ENCODE measurements at regions not wholly inside any gene's neighbourhood (a gene's known extent, or its start where the extent isn't known, plus 50 kb on each side); places are given as distances from the start of the nearest gene placed in this dataset.

DNA sequence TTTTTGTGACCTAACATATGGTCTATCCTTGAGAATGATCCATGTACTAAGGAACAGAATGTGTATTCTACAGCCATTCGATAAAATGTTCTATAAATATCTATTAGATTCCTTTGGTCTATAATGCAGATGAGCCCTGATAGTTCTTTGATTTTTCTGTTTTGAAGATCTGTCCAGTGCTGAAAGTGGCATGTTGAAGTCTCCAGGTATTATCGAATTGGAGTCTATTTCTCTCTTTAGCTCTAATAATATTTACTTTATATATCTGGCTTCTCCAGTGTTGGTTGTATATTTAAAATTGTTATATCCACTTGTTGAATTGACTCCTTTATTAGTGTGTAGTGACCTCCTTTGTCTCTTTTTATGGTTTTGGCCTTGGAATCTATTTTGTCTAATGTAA lies 377.9 kb downstream of the ARL6IP6 start:
- no peak for DNase-seq

DNA sequence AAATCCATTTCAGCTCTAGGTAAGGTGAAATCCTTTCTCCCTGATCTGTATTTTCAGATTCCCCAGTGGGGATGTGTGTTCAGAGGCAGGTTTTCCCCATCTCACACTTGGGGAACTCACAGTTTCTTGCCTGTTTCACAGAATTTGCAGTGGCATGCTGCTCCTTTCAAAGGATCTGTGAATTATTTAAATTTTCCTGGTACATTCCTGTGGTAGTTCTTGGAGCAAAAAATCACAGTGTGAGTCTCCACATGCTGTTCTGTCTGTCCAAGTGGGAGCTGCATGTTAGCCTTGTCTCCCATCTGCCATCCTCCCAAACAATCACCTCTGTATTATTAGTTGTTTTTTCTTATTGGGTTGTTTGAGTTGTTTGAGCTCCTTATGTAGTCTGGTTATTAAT lies 372.9 kb downstream of the ARL6IP6 start:
- no peak for DNase-seq

DNA sequence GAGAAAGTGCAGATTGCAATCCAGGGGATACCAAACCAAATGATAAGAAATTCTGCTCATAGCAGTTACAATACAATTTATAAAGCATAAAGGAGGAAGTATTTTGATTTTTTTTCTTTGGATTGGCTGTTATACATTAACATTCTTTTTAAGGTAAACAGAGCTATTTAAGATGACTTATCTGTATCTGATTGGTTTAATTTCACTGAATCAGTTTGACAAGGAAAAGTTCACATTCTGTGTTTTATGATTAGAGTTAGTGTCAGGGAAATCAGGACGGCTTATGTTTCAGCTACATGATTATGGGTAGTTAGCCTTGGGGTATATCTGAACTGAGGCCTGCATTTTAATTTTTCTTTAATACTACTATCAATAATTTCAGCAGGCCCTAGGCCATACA lies 360.9 kb downstream of the ARL6IP6 start:
- no peak for DNase-seq

DNA sequence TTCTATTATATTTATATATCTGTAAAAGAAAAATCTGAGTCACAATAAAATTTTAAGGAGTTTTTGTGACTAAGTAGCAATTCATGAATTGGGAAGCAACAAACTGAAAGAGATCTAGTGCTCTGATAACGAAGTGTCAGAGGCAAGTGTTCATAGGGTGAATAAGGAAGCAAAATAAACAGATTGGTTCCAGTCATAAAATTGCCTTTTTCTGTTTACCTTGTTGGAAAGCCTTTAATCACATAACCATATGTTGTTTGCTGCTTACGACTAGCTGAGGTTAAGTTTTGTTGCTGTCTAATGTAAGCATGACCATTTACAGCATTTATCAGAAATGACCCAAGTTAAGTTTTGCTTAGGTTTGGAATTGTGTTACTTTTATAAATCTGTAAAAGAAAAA lies 358.9 kb downstream of the ARL6IP6 start:
- no peak for DNase-seq

DNA sequence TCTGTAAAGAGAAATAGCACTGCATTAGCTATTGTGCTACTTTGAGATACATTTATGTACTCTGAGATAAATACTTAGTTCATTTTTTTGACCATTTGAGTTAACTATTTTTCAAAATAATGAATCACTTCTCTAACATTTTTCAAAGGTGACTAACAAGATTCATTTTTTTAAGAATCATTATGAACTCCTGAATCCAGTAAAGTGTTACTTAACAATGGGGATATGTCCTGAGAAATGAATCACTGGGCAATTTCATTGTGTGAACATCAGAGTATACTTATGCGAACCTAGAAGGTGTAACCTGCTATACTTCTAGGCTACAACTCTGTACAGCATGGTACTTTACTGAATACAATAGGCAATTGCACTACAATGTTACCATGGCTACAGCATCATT lies 355.8 kb downstream of the ARL6IP6 start:
- no peak for DNase-seq

DNA sequence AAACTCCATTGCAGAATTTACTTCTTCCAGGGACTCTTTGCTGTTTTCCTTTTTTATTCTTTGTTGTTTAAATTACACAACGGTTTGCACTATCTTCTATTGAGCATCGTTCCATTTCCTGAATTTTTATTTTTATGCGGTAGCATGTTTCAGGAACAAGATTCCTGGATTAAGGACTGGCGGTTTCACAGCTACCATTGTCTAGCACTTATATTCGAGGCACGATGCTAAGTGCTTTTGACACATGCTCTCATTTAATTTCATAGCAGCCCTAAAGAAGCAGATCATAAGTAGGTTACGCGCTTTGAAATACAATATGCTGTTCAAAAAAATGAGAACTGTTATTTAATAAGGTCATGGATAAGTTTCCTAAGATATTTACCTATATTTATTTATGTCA lies 354.4 kb downstream of the ARL6IP6 start:
- no peak for DNase-seq

DNA sequence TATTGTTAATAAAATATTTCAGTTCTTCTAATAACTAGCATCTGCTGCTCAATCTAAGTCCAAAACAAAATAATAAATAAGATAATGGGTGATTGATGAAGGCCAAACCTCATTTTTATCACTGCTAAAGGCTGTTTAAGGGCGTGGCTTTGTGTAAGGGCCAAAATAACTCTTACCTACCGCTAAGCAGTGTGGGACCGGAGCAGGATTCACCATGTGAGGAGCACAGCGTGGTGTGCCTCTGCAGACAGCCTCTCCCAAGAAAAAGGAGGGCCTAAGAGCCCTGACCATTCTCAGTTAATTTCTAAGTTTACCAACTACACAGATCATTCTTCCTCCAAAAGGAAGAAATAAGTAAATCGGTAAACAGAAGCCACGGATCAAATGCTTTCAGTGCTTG lies 353.7 kb downstream of the ARL6IP6 start:
- DNase-seq, result no peak

DNA sequence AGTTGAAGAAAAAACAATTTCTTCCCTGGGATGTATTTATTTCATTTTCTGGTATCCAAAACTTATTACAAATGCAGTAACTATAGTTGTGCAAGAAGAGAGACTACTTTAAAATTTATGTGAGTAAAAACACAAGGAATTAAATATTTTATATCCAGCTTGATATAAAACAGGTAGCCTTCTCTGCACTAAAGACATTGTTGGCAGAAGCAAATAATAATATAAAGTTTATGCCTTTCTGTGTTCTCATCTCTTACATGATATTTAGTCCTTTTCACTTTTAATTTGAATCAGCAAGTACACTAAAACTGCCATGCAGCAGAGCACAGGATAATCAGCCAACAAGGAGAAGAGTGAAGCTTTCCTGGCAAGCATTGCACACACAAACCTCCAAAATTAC lies 352.7 kb downstream of the ARL6IP6 start:
- no peak for DNase-seq

DNA sequence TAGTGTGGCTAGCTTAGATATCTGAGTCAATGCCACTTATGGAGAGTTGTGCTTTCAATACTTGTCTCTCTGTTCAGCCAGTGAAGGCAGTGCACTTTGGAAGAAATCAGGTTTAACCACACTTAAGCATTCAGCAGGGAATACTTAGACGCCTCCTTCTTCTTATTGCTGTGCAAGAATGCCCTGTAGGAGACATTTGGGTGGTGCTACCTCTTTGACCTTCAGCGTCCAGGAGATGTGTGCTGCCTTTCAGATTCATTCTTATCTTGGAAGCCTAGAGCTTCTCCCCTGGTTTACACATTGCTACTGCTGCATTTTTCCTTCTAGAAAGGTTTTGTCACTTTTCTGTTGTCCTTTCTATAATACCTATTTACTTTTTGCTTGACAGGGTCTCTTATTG lies 350.5 kb downstream of the ARL6IP6 start:
- no peak for DNase-seq

DNA sequence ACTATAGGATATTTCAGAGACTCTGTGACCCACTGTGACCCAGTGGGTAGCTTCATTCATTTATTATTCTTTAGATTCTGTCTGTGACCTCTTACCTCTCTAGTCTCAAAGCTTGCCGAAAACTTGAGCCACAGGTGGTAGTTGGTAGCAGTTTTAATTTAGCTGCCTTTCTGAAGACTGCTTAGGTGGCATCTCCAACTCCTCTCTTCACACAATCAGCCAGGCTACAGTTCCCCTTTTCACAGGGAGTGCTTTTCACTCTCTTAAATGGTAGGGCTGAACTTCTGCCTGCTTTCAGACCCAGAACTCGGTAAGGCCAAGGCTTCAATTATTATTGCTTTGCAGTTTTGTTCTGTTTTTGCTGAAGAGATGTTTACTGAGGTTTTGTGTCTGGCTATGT lies 349.6 kb downstream of the ARL6IP6 start:
- no peak for DNase-seq

DNA sequence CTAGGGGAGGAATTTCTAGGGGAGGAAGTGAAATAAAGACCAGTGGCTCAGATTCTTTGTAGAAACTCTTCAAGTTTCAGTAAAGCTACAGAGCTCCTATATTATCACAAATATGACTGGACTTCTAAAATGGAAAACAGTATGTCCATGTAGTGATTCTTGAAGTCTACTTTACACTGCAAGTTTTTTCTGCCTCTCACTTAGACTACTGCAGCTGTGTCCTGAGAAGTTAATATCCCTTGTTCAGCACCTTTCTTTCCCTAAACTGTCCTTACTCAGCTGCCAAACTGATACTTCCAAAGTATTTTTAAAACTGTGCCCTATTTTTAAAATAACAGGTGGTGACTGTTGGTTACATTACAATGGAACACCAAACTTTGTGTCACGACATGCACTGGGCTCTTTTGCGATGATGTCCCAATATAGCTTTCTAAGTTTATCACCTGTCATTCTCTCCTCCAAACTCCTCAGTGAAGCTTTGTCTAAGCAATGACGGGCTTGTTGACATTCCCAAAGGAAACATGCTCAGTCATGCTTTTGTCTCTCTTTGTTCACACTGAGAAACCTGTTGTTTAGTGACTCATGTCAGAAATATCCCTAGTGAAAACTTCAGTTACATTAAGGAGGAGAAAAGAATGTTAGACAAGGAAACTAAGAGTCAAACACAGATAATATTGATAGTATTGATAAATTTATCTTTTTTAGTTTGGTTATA lies 341.1 kb downstream of the ARL6IP6 start:
- DNase-seq, result no peak

DNA sequence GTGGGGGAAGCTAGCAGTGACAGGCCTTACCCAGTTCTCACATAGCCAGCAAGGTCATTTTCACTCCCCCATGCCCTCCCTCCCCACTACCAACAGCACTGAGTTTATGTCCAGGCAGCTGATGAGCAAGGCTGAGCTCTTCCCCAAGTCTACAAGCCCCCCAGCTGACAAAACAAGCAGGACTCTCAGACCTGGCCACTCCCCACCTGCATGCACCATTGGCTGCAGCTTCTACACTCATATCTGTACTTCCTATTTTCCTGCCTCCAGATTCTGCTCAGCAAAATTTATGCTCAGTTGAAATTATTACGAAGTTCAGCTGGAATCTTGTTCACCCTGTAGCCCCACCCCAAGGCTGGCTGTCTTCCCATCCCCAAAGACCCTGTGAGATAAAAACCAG lies 339.3 kb downstream of the ARL6IP6 start:
- DNase-seq, result no peak

DNA sequence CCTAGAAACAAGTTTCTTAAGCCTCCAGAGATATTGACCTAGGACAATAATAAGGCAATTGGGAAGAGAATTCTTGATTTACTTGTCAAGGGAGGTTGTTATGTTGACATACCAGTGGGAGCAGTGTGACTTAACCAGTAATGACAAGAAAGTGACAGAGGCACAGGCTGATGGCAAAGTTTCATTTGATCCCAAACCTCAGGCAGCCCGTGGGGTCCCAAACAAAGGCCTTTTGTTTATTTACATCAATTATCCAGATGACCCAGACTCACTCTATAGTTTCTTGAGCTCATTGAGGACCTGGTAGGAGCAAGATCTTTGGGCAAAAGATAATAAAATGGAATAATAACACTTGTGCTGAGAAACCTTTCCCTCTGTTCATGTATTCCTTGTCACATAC lies 336.8 kb downstream of the ARL6IP6 start:
- no peak for DNase-seq

DNA sequence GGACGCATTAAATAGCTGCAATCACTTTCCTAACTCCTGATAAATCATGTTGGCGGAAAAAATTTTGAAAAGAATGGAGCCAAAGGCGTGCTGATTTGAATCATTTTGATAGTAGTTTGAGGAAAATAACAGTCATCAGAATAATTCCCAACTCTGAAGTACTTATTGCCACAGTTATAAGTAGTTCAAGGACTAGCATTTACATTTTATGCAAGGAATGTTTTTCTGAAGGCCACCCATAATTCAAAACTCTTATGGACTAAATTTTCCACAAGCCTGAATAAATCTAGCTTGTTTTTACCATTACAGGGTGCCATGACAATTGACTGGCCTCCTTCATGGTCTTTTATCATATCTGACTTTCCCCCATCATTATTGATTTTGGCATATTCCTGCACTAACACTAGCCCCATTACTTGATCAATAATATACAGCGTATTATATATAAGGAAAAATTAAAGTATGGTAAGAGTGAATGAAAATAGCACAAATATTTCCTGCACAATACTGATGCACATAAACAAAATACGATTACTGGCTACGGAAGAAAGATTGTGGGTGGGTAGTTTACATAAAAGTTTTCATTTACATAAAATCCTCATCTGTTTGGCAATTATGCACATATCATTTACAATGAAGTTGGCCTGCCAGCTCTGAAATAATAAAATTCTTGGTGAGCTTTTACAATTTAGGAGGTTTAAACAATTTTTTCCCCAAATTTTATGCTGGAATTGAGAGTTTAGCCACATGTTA lies 334.6 kb downstream of the ARL6IP6 start:
- no peak for DNase-seq

DNA sequence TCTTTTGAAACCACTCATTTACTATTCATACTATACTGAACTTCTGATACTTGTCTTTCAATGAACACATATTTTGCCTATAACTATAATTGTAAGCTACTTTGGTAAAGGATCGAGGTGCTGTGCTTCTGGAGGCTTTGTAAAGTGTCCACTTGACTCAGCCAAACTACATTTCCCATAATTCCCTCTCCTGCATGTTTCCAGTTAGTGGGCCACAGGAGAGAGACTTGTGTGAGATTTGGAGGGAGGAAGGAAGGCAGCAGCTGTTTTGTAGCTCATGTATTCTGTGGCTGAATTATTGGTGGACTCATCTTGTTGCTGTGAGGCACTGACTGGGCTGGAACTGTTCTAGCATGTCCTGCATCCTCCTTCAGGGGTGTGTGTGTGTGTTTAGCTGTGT lies 328.8 kb downstream of the ARL6IP6 start:
- DNase-seq, result no peak

DNA sequence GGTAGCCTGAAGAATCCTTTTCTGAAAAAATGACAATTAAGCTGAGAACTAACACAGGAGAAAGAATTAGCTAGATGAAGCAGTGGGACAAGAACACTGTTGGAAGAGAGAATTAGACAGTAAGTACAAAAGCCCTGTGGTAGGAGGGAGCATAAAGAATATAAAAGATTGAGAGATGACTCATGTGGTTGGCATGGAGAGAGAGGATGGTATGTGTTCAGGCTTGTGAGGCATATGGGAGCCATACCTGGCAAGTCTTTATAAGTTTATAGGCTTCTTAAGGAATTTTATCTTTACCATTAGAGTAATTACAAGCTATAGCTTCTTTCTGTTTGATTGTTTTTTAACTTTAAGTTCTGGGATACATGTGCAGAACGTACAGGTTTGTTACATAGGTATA lies 325.0 kb downstream of the ARL6IP6 start:
- DNase-seq, result no peak

DNA sequence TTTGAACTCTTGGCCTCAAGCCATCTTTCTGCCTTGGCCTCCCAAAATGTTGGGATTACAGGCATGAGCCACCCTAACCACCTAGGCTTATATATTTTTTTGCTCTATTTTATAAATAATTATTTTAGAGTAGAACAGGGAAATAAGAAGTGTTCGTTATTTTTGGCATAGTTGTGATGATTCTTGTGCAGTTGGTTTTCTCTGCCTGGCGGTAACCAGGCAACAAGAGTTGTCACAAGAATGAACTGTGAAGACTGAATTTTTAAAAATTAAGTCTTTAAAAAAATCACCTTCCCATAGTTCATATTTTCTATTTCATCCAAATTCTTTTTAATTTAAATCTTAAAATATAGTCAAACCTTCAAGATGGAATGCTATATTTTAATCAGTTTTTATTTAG lies 310.2 kb downstream of the ARL6IP6 start:
- no peak for DNase-seq

DNA sequence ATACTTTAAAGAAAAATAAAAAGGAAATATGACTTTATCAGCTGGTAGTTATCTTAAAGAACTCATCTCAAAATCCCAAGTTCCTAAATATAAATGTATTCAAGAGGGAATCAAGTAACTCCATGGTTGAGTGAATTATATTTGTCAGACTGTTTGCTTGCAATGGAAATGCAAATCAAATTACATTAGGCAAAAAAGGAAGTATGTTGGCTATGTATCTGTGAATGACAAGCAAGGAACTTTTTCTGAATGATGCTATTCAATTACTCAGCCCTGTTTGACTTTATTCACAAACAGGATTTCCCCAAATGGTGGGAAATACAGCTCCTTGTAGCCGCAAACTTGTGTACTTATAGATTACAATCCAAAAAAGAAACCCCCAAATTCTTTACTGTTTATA lies 309.1 kb downstream of the ARL6IP6 start:
- DNase-seq, result no peak

DNA sequence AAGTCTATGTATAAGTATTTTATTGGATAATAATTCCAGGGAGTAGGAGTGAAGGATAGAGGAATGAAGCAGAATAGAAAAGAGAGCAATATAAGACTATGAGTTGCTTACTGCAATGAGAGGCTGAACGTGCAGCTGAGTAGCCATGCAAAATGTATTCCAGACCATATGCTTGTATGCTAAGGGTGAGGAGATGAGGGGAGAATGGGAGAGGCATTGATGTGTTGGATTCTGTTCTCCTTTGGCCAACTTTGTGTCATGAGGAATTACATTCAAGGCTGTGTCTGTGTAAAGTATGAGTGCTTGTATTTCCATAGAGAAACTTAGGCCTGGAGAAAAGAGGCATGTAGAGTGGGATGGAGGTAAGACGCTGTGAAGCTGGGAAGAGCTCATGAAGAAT lies 301.8 kb downstream of the ARL6IP6 start:
- no peak for DNase-seq

DNA sequence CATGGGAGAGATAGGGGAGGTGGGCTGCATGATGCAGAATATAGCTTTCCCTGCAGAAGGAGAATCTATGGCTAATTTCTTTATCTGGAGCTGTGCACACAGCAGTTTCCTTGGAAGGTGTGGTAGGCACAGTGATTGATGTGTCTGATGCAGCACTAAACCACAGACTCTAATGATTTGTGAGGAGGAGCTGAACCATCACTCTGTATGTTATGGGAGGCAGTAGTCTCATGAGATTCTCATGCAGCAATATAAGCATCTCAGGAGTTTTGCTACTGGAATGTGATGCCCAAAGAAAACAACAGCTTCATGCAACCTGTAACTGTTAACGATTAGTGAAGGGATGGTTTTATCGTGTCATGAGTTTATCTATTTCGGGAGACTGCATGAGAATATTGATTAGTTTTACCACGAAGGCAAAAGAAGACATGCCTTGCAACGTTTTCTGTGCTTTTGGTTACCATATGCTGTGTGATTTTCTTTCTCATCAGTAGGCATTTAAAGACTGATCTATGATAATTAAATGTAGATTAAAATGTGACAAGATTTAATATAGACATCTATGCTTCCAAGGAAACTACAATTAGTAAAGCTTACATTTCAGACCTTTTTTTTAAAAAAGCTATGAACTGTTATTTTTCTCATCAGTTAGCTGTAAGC lies 286.8 kb downstream of the ARL6IP6 start:
- no peak for DNase-seq

DNA sequence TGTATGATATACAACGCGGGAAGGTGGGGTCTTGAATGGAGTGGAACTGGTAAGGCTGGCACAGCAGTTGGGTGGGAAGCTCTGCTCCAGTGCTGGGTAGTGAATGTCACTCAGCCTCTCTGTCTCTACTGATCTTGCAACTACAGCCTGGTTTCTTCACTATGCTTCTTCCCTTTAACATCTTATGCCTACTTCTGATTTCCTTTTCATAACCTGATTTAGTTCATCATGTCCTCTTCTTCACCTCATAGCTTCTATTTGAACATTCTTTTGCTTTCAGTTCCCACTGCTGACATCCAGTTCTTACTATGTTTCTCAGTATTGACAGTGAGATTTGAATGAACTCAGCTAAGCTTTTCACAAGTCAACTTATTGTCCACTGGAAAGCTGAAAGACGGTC lies 286.2 kb downstream of the ARL6IP6 start:
- no peak for DNase-seq

DNA sequence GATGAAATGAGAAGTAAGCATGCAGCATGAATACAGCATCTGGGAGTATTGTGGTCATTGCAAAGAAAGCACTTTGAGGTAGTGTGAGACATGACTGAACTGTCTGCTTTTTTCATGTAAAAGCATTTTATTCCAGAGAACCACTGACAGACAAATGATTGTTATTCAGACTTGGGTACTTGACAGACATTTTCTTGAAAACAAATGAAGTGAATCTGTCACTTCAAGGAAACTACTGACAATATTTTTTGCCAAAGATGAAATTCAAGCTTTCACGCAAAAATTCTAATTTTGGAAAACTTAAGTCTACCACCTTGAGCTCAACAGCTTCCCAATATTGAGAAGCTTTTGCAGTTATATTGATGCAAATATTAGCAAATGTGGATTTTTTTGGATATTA lies 255.7 kb downstream of the ARL6IP6 start:
- no peak for DNase-seq

DNA sequence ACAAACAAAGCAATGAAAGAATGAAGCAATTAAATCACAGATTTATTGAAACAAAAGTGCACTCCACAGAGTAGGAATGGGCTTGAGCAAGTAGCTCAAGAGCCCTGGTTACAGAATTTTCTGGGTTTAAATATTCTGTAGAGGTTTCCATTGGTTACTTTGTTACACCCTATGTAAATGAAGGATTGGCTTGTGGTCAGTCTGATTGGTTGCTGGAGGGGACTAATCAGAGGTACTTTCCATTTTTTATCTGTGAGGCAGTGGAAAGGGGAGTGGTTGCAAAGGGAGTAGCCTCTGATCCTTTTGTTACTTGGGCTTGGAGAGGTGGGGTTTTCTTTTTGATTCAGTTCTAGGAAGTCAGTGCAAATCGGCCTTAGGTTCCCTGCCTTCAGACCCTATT lies 253.3 kb downstream of the ARL6IP6 start:
- no peak for DNase-seq

DNA sequence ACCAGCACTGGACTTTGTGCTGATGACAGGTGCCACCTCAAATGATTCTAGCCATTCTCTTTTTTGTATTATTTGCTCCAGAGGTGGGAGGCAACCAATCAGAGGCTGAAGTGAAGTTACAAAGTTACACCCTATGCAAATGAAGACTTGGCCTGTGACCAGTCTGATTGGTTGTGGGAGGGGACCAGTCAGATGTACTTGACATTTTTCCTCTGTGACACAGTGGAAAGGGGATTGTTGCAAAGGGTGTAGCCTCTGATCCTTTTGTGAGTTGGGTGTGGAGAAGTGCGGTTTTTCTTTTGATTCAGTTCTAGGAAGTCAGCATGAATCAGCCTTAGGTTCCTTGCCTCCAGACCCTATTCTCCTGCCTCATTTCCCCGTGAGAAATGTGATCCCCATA lies 244.0 kb downstream of the ARL6IP6 start:
- no peak for DNase-seq
